IMR-90 (cell line): ENCODE measurements at regions not wholly inside any gene's neighbourhood (a gene's known extent, or its start where the extent isn't known, plus 50 kb on each side); places are given as distances from the start of the nearest gene placed in this dataset.

Experiments
- ATAC-seq: fragments of 200-7000 bp; cut with Tn5 transposase; 2 replicates; pipeline ENCODE4 v1.9.1; 2020; ENCODE audit warnings: low read depth, mild to moderate bottlenecking, moderate library complexity
- BruUV-seq: library from RNA; stranded (reverse); fragments of 400-500 nt; replicated peaks from 2 replicates; lab custom pipeline; 2021; lab: Mats Ljungman, UMichigan
- CTCF ChIA-PET: fragments of 300-600 bp; formaldehyde crosslinking; extraction: SDS; loops from one replicate; lab custom pipeline; 2021; ENCODE audit warnings: antibody characterized with exemption; lab: Yijun Ruan, JAX
- POLR2A ChIA-PET: fragments of 300-600 bp; sonication (Branson Sonifier 250); formaldehyde crosslinking; loops from one replicate; lab custom pipeline; 2022; ENCODE audit warnings: antibody characterized with exemption; ENCODE audit not compliant: unreplicated experiment; lab: Charles Lee
- DNase-seq: peaks from one replicate; pipeline ENCODE4 v3.0.0; 2013
- H2AFZ ChIP-seq: replicated peaks from 2 replicates; pipeline ENCODE3; 2013; ENCODE audit warnings: low read length, mild to moderate bottlenecking; ENCODE audit not compliant: poor library complexity
- H2AK5ac ChIP-seq: 2 replicates; pipeline ENCODE4 v1.6.1; 2013; ENCODE audit warnings: low read depth, low read length, inconsistent platforms
- H2AK9ac ChIP-seq: replicated peaks from 2 replicates; pipeline ENCODE3; 2013; ENCODE audit warnings: mild to moderate bottlenecking, low read depth, low read length, moderate library complexity; ENCODE audit not compliant: poor library complexity
- H2BK120ac ChIP-seq: 2 replicates; pipeline ENCODE4 v1.6.1; 2013; ENCODE audit warnings: low read depth, low read length, inconsistent platforms
- H2BK15ac ChIP-seq: 3 replicates; pipeline ENCODE4 v1.6.1; 2013; ENCODE audit warnings: low read depth, low read length, inconsistent platforms
- H2BK20ac ChIP-seq: 2 replicates; pipeline ENCODE4 v1.6.1; 2013; ENCODE audit warnings: low read depth, mild to moderate bottlenecking, inconsistent platforms, low read length, moderate library complexity
- H2BK5ac ChIP-seq: 2 replicates; pipeline ENCODE4 v1.6.1; 2013; ENCODE audit warnings: mild to moderate bottlenecking, low read depth, low read length, inconsistent platforms; ENCODE audit not compliant: poor library complexity, severe bottlenecking
- H3K14ac ChIP-seq: replicated peaks from 2 replicates; pipeline ENCODE4 v1.6.1; 2013; ENCODE audit warnings: low read depth, low read length, inconsistent platforms
- H3K18ac ChIP-seq: 2 replicates; pipeline ENCODE4 v1.6.1; 2013; ENCODE audit warnings: low read depth, low read length, control low read depth
- H3K23ac ChIP-seq: 2 replicates; pipeline ENCODE4 v1.6.1; 2013; ENCODE audit warnings: low read depth, low read length, inconsistent platforms
- H3K27ac ChIP-seq: 2 replicates; pipeline ENCODE4 v1.5.1; 2013; ENCODE audit warnings: mild to moderate bottlenecking, control low read depth, low read length; ENCODE audit not compliant: insufficient read depth
- H3K27me3 ChIP-seq: 2 replicates; pipeline ENCODE4 v1.6.1; 2013; ENCODE audit warnings: low read length; ENCODE audit not compliant: control insufficient read depth, insufficient read depth
- H3K36me3 ChIP-seq: 2 replicates; pipeline ENCODE4 v1.6.1; 2013; ENCODE audit warnings: low read length, mixed read lengths; ENCODE audit not compliant: control insufficient read depth, insufficient read depth
- H3K4ac ChIP-seq: 2 replicates; pipeline ENCODE4 v1.6.1; 2013; ENCODE audit warnings: low read depth, low read length, inconsistent platforms
- H3K4me1 ChIP-seq: 2 replicates; pipeline ENCODE4 v1.6.1; 2013; ENCODE audit warnings: low read length, mixed read lengths; ENCODE audit not compliant: control insufficient read depth, insufficient read depth
- H3K4me2 ChIP-seq: 2 replicates; pipeline ENCODE4 v1.6.1; 2013; ENCODE audit warnings: low read depth, mild to moderate bottlenecking, control low read depth, low read length, moderate library complexity
- H3K4me3 ChIP-seq: 2 replicates; pipeline ENCODE4 v1.5.1; 2013; ENCODE audit warnings: low read depth, mild to moderate bottlenecking, control low read depth, low read length, moderate library complexity; ENCODE audit not compliant: insufficient read depth
- H3K56ac ChIP-seq: 2 replicates; pipeline ENCODE4 v1.6.1; 2013; ENCODE audit warnings: low read length, inconsistent platforms; ENCODE audit not compliant: insufficient read depth; ENCODE audit errors: extremely low read depth
- H3K79me1 ChIP-seq, 2 experiments: 2 replicates each; pipeline ENCODE4 v1.6.1; 2013; ENCODE audit warnings: low read length in 2 of 2, inconsistent platforms in 1 of 2, low read depth in 1 of 2
- H3K9ac ChIP-seq: 2 replicates; pipeline ENCODE4 v1.6.1; 2013; ENCODE audit warnings: low read depth, low read length, control low read depth
- H3K9me1 ChIP-seq: 2 replicates; pipeline ENCODE4 v1.6.1; 2013; ENCODE audit warnings: low read length, inconsistent platforms; ENCODE audit not compliant: insufficient read depth
- H3K9me3 ChIP-seq: 2 replicates; pipeline ENCODE4 v1.6.1; 2013; ENCODE audit warnings: low read length; ENCODE audit not compliant: control insufficient read depth, insufficient read depth
- H4K20me1 ChIP-seq: 2 replicates; pipeline ENCODE4 v1.6.1; 2013; ENCODE audit warnings: low read length, inconsistent platforms; ENCODE audit not compliant: insufficient read depth
- H4K5ac ChIP-seq: 2 replicates; pipeline ENCODE4 v1.6.1; 2013; ENCODE audit warnings: mild to moderate bottlenecking, low read depth, low read length, control low read depth
- H4K8ac ChIP-seq, 2 experiments: 2 replicates each; pipeline ENCODE4 v1.6.1; 2013; ENCODE audit warnings: low read depth in 2 of 2, low read length in 2 of 2, control low read depth in 1 of 2, inconsistent platforms in 1 of 2
- H4K91ac ChIP-seq: 2 replicates; pipeline ENCODE4 v1.6.1; 2013; ENCODE audit warnings: low read depth, low read length, inconsistent platforms; ENCODE audit not compliant: insufficient read depth
- BHLHE40 ChIP-seq: fragments of 150-350 bp; IDR thresholded peaks from 2 replicates; pipeline ENCODE4 v1.6.1; 2016; ENCODE audit warnings: mild to moderate bottlenecking, low read depth, low read length
- CEBPB ChIP-seq: IDR thresholded peaks from 2 replicates; pipeline ENCODE4 v1.6.1; 2012; ENCODE audit warnings: low read depth, low read length, improper control_type of control experiment
- CHD1 ChIP-seq: IDR thresholded peaks from 2 replicates; pipeline ENCODE4 v1.6.1; 2012; ENCODE audit warnings: low read depth, low read length, improper control_type of control experiment
- FOS ChIP-seq: fragments of 150-350 bp; IDR thresholded peaks from 2 replicates; pipeline ENCODE4 v1.6.1; 2016; ENCODE audit warnings: low read depth, low read length
- MAFK ChIP-seq: IDR thresholded peaks from 2 replicates; pipeline ENCODE4 v1.6.1; 2012; ENCODE audit warnings: low read depth, low read length, improper control_type of control experiment
- MAZ ChIP-seq: IDR thresholded peaks from 2 replicates; pipeline ENCODE4 v1.6.1; 2012; ENCODE audit warnings: low read depth, mild to moderate bottlenecking, low read length, improper control_type of control experiment, moderate library complexity, borderline replicate concordance
- MXI1 ChIP-seq: IDR thresholded peaks from 2 replicates; pipeline ENCODE4 v1.6.1; 2012; ENCODE audit warnings: low read depth, mild to moderate bottlenecking, low read length, moderate library complexity, borderline replicate concordance
- NFE2L2 ChIP-seq: fragments of 150-350 bp; IDR thresholded peaks from 2 replicates; pipeline ENCODE4 v1.6.1; 2016; ENCODE audit warnings: low read depth, mild to moderate bottlenecking, low read length
- POLR2A ChIP-seq: IDR thresholded peaks from 2 replicates; pipeline ENCODE4 v1.6.1; 2012; ENCODE audit warnings: mild to moderate bottlenecking, low read depth, low read length
- RAD21 ChIP-seq: IDR thresholded peaks from 2 replicates; pipeline ENCODE4 v1.6.1; 2012; ENCODE audit warnings: low read length, improper control_type of control experiment
- RCOR1 ChIP-seq: IDR thresholded peaks from 2 replicates; pipeline ENCODE4 v1.6.1; 2012; ENCODE audit warnings: mild to moderate bottlenecking, low read length, improper control_type of control experiment; ENCODE audit not compliant: insufficient replicate concordance
- RFX5 ChIP-seq: IDR thresholded peaks from 2 replicates; pipeline ENCODE4 v1.8.0; 2012; ENCODE audit warnings: low read depth, mild to moderate bottlenecking, low read length, moderate library complexity
- SMC3 ChIP-seq: fragments of 150-350 bp; IDR thresholded peaks from 2 replicates; pipeline ENCODE4 v1.6.1; 2016; ENCODE audit warnings: low read depth, mild to moderate bottlenecking, antibody characterized with exemption, low read length, moderate library complexity
- WGBS, 2 experiments: methylation state at CpG; one replicate each; pipeline versions ENCODE4 v1.1.5 to v1.1.7; 2013; ENCODE audit warnings: missing lambda C conversion rate in 2 of 2; ENCODE audit not compliant: insufficient read length in 1 of 2; ENCODE audit errors: extremely low coverage in 2 of 2; 5-methylcytosine and 5-hydroxymethylcytosine counted together
- dilution Hi-C: fragments of 300-500 bp; cut with HindIII; formaldehyde crosslinking; loops from one replicate; pipeline ENCODE4 v1.14.3; 2018; ENCODE audit warnings: low sequenced_read_pairs; ENCODE audit not compliant: unreplicated experiment
- in situ Hi-C: fragments of 300-500 bp; cut with MboI; formaldehyde crosslinking; loops from 3 replicates; pipeline ENCODE4 v1.14.3; 2019; ENCODE audit warnings: low sequenced_read_pairs, inconsistent platforms, mixed read lengths
- intact Hi-C: fragments of 100-400 bp; cut with micrococcal nuclease; formaldehyde crosslinking; loops from 2 replicates; pipeline ENCODE4 v1.10.0; 2022
- TF ChIP-seq, protein P1 (sequence below): conservative IDR thresholded peaks from 2 replicates; pipeline ENCODE4 v1.5.1; 2012; ENCODE audit warnings: mild to moderate bottlenecking, low read depth, low read length, improper control_type of control experiment
- TF ChIP-seq, protein P2 (sequence below): fragments of 150-350 bp; IDR thresholded peaks from 2 replicates; pipeline ENCODE4 v1.6.1; 2017; ENCODE audit warnings: mild to moderate bottlenecking, antibody characterized with exemption, low read length, low read depth
- TF ChIP-seq, protein P3 (sequence below): fragments of 150-350 bp; IDR thresholded peaks from 2 replicates; pipeline ENCODE4 v1.6.1; 2016; ENCODE audit warnings: low read depth, mild to moderate bottlenecking, low read length, moderate library complexity, borderline replicate concordance

DNA sequence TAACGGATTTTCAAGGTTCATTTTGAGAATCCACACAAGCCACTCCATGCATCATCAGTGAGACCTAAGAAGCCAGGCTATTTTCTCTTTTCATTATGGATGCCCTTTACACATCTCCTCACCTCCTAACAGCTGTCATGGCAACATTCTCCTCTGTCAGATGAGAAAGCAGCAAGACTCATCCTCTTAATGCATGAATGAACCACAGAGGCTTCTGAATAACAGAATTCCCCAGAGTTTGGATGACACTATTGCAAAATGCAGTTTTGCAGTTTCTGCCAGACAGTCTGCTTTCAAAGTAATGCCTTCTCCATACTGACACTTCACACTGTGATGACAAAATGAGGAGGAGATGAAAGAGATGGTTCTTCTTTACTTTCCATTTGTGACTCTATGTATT lies 286.7 kb upstream of the GRIP1 start:
- ChIA-PET POLR2A (no interaction called here), CTCF (no interaction called here)
- Histone ChIP-seq H3K4me1 (no peaks in the 10 kb centered on the region), H2BK120ac (no peak overlapping the region), H3K23ac (no peak overlapping the region), H3K9ac (no peak overlapping the region), H3K18ac (no peak overlapping the region), H3K56ac (no peak overlapping the region), H3K14ac (no peak overlapping the region), H3K36me3 (no peaks in the 10 kb centered on the region), H3K79me1 (no peaks in the 10 kb centered on the region), H4K5ac (no peak overlapping the region), H3K4me3 (no peak overlapping the region), H2AFZ (no peak overlapping the region), H4K8ac (no peak overlapping the region), H3K9me1 (no peaks in the 10 kb centered on the region), H3K4me2 (no peak overlapping the region), H3K9me3 (no peaks in the 10 kb centered on the region), H3K4ac (no peak overlapping the region), H2BK5ac (no peak overlapping the region), H3K27me3 (no peaks in the 10 kb centered on the region), H2BK20ac (no peak overlapping the region), H2AK5ac (no peak overlapping the region), H2AK9ac (no peak overlapping the region), H4K91ac (no peak overlapping the region), H2BK15ac (no peak overlapping the region), H4K20me1 (no peaks in the 10 kb centered on the region), H3K27ac (no peak overlapping the region)
- no peak for DNase-seq
- intact Hi-C loops (no loop called here), dilution Hi-C loops (no loop called here), in situ Hi-C loops (no loop called here)
- no CpG with 5 or more reads among the region's 1 CpG for WGBS, 2 experiments
- TF ChIP-seq POLR2A (no peak), SMC3 (no peak), RAD21 (no peak), RCOR1 (no peak), MXI1 (no peak), CHD1 (no peak), FOS (no peak), NFE2L2 (no peak), RFX5 (no peak), MAFK (no peak), BHLHE40 (no peak), CEBPB (no peak), MAZ (no peak)
- TF ChIP-seq, protein P1, sequence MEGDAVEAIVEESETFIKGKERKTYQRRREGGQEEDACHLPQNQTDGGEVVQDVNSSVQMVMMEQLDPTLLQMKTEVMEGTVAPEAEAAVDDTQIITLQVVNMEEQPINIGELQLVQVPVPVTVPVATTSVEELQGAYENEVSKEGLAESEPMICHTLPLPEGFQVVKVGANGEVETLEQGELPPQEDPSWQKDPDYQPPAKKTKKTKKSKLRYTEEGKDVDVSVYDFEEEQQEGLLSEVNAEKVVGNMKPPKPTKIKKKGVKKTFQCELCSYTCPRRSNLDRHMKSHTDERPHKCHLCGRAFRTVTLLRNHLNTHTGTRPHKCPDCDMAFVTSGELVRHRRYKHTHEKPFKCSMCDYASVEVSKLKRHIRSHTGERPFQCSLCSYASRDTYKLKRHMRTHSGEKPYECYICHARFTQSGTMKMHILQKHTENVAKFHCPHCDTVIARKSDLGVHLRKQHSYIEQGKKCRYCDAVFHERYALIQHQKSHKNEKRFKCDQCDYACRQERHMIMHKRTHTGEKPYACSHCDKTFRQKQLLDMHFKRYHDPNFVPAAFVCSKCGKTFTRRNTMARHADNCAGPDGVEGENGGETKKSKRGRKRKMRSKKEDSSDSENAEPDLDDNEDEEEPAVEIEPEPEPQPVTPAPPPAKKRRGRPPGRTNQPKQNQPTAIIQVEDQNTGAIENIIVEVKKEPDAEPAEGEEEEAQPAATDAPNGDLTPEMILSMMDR: no peak
- TF ChIP-seq, protein P2, sequence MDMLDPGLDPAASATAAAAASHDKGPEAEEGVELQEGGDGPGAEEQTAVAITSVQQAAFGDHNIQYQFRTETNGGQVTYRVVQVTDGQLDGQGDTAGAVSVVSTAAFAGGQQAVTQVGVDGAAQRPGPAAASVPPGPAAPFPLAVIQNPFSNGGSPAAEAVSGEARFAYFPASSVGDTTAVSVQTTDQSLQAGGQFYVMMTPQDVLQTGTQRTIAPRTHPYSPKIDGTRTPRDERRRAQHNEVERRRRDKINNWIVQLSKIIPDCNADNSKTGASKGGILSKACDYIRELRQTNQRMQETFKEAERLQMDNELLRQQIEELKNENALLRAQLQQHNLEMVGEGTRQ: no peak
- TF ChIP-seq, protein P3, sequence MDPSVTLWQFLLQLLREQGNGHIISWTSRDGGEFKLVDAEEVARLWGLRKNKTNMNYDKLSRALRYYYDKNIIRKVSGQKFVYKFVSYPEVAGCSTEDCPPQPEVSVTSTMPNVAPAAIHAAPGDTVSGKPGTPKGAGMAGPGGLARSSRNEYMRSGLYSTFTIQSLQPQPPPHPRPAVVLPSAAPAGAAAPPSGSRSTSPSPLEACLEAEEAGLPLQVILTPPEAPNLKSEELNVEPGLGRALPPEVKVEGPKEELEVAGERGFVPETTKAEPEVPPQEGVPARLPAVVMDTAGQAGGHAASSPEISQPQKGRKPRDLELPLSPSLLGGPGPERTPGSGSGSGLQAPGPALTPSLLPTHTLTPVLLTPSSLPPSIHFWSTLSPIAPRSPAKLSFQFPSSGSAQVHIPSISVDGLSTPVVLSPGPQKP: no peak
- no TSS peak for BruUV-seq
- ATAC-seq: no peak
